WTC11 (cell line): ENCODE measurements at regions not wholly inside any gene's neighbourhood (a gene's known extent, or its start where the extent isn't known, plus 50 kb on each side); places are given as distances from the start of the nearest gene placed in this dataset.

Experiments used
- ATAC-seq: fragments of 200-7000 bp; cut with Tn5 transposase; 2 replicates; pipeline ENCODE4 v1.10.0; 2021; ENCODE audit warnings: mild to moderate bottlenecking, moderate library complexity
- CTCF ChIA-PET: fragments of 300-600 bp; sonication (Branson Sonifier 250); formaldehyde crosslinking; loops from one replicate; lab custom pipeline; 2021; ENCODE audit warnings: antibody characterized with exemption; lab: Charles Lee
- POLR2A ChIA-PET: fragments of 350-600 bp; sonication (Branson Sonifier 250); formaldehyde crosslinking; loops from one replicate; lab custom pipeline; 2021; ENCODE audit warnings: antibody characterized with exemption; lab: Charles Lee
- DNase-seq: peaks from one replicate; pipeline ENCODE4 v3.0.0; 2021; ENCODE audit warnings: low spot score
- H3K27ac Mint-ChIP-seq: 2 replicates; pipeline ENCODE4 v1.8.0; 2021; ENCODE audit warnings: mixed read lengths
- H3K27me3 Mint-ChIP-seq: 2 replicates; pipeline ENCODE4 v1.8.0; 2021; ENCODE audit warnings: low read depth, mild to moderate bottlenecking, moderate library complexity, mixed read lengths
- H3K36me3 Mint-ChIP-seq: 2 replicates; pipeline ENCODE4 v1.8.0; 2021; ENCODE audit warnings: mixed read lengths
- H3K4me1 Mint-ChIP-seq: 2 replicates; pipeline ENCODE4 v1.8.0; 2022; ENCODE audit warnings: mixed read lengths
- H3K4me3 Mint-ChIP-seq: 2 replicates; pipeline ENCODE4 v1.8.0; 2021; ENCODE audit warnings: mild to moderate bottlenecking, moderate library complexity, mixed read lengths
- H3K9me3 Mint-ChIP-seq: 2 replicates; pipeline ENCODE4 v1.8.0; 2021; ENCODE audit warnings: mixed read lengths
- CBFB ChIP-seq: sonication (generic); formaldehyde crosslinking; IDR thresholded peaks from 2 replicates; pipeline ENCODE4 v1.8.1; 2022; ENCODE audit warnings: mild to moderate bottlenecking, low read depth, missing genetic modification reagents
- CREM ChIP-seq: sonication (generic); formaldehyde crosslinking; IDR thresholded peaks from 2 replicates; pipeline ENCODE4 v1.8.1; 2022; ENCODE audit warnings: mild to moderate bottlenecking, missing genetic modification reagents, moderate library complexity
- FOXJ3 ChIP-seq: sonication (generic); formaldehyde crosslinking; IDR thresholded peaks from 2 replicates; pipeline ENCODE4 v1.9.0; 2021; ENCODE audit warnings: missing genetic modification reagents, mild to moderate bottlenecking, borderline replicate concordance
- GABPB1 ChIP-seq: sonication (generic); formaldehyde crosslinking; IDR thresholded peaks from 2 replicates; pipeline ENCODE4 v1.8.1; 2023; ENCODE audit warnings: mild to moderate bottlenecking, missing genetic modification reagents
- GTF2I ChIP-seq: fragments of 250-450 bp; sonication (Bioruptor Pico); conservative IDR thresholded peaks from 2 replicates; pipeline ENCODE4 v1.4.0; 2021; ENCODE audit warnings: mild to moderate bottlenecking
- JAZF1 ChIP-seq: fragments of 250-450 bp; sonication (Bioruptor Pico); IDR thresholded peaks from 2 replicates; pipeline ENCODE4 v1.9.0; 2021; ENCODE audit warnings: moderate library complexity, mild to moderate bottlenecking, inconsistent platforms
- MYBL2 ChIP-seq: sonication (generic); formaldehyde crosslinking; IDR thresholded peaks from 2 replicates; pipeline ENCODE4 v1.8.1; 2023; ENCODE audit warnings: mild to moderate bottlenecking, moderate library complexity, missing genetic modification reagents
- NFATC4 ChIP-seq: fragments of 250-450 bp; sonication (Bioruptor Pico); IDR thresholded peaks from 2 replicates; pipeline ENCODE4 v1.9.0; 2021; ENCODE audit warnings: mild to moderate bottlenecking
- NFYB ChIP-seq: sonication (generic); formaldehyde crosslinking; conservative IDR thresholded peaks from 2 replicates; pipeline ENCODE4 v1.8.0; 2022; ENCODE audit warnings: low read depth, missing genetic modification reagents
- NR2C2 ChIP-seq: sonication (generic); formaldehyde crosslinking; IDR thresholded peaks from 2 replicates; pipeline ENCODE4 v1.8.0; 2022; ENCODE audit warnings: mild to moderate bottlenecking, missing genetic modification reagents
- OVOL2 ChIP-seq: fragments of 250-450 bp; sonication (Bioruptor Pico); IDR thresholded peaks from 2 replicates; pipeline ENCODE4 v1.9.0; 2021; ENCODE audit warnings: mild to moderate bottlenecking, borderline replicate concordance
- RORB ChIP-seq: fragments of 250-450 bp; sonication (Bioruptor Pico); IDR thresholded peaks from 2 replicates; pipeline ENCODE4 v1.9.0; 2021; ENCODE audit warnings: mild to moderate bottlenecking
- TCF7 ChIP-seq: sonication (generic); formaldehyde crosslinking; IDR thresholded peaks from 2 replicates; pipeline ENCODE4 v1.8.0; 2022; ENCODE audit warnings: mild to moderate bottlenecking, low read depth, missing genetic modification reagents, moderate library complexity
- TEAD1 ChIP-seq: sonication (generic); formaldehyde crosslinking; IDR thresholded peaks from 2 replicates; pipeline ENCODE4 v1.8.0; 2022; ENCODE audit warnings: mild to moderate bottlenecking, missing genetic modification reagents
- ZBTB21 ChIP-seq: sonication (generic); formaldehyde crosslinking; IDR thresholded peaks from 2 replicates; pipeline ENCODE4 v1.8.1; 2023; ENCODE audit warnings: mild to moderate bottlenecking, missing genetic modification reagents, borderline replicate concordance
- ZNF263 ChIP-seq: sonication (generic); formaldehyde crosslinking; IDR thresholded peaks from 2 replicates; pipeline ENCODE4 v1.8.1; 2022; ENCODE audit warnings: low read depth, mild to moderate bottlenecking, moderate library complexity, missing genetic modification reagents
- ZNF317 ChIP-seq: sonication (generic); formaldehyde crosslinking; IDR thresholded peaks from 2 replicates; pipeline ENCODE4 v1.8.1; 2023; ENCODE audit warnings: low read depth, mild to moderate bottlenecking, moderate library complexity, missing genetic modification reagents, borderline replicate concordance
- ZNF423 ChIP-seq: fragments of 250-450 bp; sonication (Bioruptor Pico); IDR thresholded peaks from 2 replicates; pipeline ENCODE4 v2.1.2; 2022; ENCODE audit warnings: mild to moderate bottlenecking, moderate library complexity
- ZNF671 ChIP-seq: fragments of 250-450 bp; sonication (Bioruptor Pico); IDR thresholded peaks from 2 replicates; pipeline ENCODE4 v1.8.0; 2021; ENCODE audit warnings: mild to moderate bottlenecking
- TF ChIP-seq, protein P1 (sequence below): fragments of 250-450 bp; sonication (Bioruptor Pico); IDR thresholded peaks from 2 replicates; pipeline ENCODE4 v1.9.0; 2021; ENCODE audit warnings: mild to moderate bottlenecking, borderline replicate concordance
- TF ChIP-seq, protein P2 (sequence below): sonication (generic); formaldehyde crosslinking; IDR thresholded peaks from 2 replicates; pipeline ENCODE4 v1.8.1; 2023; ENCODE audit warnings: mild to moderate bottlenecking, missing genetic modification reagents, borderline replicate concordance
- TF ChIP-seq, protein P3 (sequence below): sonication (generic); formaldehyde crosslinking; IDR thresholded peaks from 2 replicates; pipeline ENCODE4 v1.8.0; 2023; ENCODE audit warnings: missing genetic modification reagents
- TF ChIP-seq, protein P4 (sequence below): sonication (generic); formaldehyde crosslinking; IDR thresholded peaks from 2 replicates; pipeline ENCODE4 v1.8.1; 2022; ENCODE audit warnings: low read depth, mild to moderate bottlenecking, moderate library complexity, missing genetic modification reagents, borderline replicate concordance
- TF ChIP-seq, protein P5 (sequence below): sonication (generic); formaldehyde crosslinking; IDR thresholded peaks from 2 replicates; pipeline ENCODE4 v1.8.1; 2022; ENCODE audit warnings: mild to moderate bottlenecking, missing genetic modification reagents, moderate library complexity, borderline replicate concordance
- TF ChIP-seq, protein P6 (sequence below): sonication (generic); formaldehyde crosslinking; IDR thresholded peaks from 2 replicates; pipeline ENCODE4 v1.8.0; 2022; ENCODE audit warnings: mild to moderate bottlenecking, missing genetic modification reagents

DNA sequence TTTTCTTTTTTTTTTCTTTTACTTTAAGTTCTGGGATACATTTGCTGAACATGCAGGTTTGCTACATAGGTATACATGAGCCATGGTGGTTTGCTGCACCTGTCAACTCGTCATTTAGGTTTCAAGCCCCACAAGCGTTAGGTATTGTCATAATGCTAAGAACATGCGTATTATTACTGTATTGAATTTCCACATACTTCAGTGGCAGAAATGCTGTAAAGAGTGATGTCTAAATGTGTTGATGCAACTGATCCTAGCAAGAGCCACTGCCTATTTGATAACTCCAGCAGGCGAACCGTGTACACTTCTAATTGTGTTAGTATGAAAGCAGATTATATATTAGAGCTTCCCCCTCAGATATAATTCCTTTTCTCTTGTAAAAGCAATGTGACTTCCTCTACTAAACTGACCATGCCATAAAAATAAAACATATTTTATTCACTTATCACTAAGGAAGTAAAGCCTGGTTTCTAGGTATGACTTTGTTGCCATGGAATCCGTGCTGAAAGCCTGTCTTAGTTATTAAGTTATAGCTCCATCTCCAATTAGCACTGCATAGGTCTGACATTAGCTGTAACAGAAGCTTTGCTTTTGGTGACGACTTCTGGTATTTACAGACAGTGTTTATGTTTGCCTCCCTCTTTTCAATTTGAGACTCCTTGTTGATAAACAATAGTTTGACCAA, 280.0 kb downstream of the GALR1 start:
- CTCF ChIA-PET, result interaction anchor here (1.4 kb wide), 1 partner anchor 121 kb away, joined by 4 read pairs; no protein-coding TSS in a partner anchor
- POLR2A ChIA-PET, result no interaction called here
- ATAC-seq, result no peak

DNA sequence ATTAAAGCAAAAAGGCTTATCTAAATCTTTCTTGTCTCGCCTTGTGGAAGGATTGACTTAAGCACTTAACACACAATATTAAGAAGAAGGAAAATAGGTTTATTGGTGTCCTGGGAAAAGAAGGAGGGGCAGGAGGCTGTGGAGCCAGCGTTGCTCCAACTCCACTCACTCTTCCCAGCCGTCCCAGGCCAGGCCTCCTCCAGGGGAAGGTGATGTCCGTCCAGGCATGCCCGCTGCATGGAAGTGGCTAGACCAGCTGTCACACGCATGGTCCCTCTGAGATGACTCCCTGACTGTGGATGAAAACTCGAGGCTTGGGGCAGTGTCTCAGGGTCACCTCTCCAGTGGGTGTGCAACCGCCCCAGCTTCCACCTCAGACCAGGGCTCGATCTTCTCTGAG, 281.1 kb downstream of the GALR1 start:
- H3K4me3 Mint-ChIP-seq, result no peak overlapping the region
- no peak for TF ChIP-seq TCF7
- TF ChIP-seq, protein P1, sequence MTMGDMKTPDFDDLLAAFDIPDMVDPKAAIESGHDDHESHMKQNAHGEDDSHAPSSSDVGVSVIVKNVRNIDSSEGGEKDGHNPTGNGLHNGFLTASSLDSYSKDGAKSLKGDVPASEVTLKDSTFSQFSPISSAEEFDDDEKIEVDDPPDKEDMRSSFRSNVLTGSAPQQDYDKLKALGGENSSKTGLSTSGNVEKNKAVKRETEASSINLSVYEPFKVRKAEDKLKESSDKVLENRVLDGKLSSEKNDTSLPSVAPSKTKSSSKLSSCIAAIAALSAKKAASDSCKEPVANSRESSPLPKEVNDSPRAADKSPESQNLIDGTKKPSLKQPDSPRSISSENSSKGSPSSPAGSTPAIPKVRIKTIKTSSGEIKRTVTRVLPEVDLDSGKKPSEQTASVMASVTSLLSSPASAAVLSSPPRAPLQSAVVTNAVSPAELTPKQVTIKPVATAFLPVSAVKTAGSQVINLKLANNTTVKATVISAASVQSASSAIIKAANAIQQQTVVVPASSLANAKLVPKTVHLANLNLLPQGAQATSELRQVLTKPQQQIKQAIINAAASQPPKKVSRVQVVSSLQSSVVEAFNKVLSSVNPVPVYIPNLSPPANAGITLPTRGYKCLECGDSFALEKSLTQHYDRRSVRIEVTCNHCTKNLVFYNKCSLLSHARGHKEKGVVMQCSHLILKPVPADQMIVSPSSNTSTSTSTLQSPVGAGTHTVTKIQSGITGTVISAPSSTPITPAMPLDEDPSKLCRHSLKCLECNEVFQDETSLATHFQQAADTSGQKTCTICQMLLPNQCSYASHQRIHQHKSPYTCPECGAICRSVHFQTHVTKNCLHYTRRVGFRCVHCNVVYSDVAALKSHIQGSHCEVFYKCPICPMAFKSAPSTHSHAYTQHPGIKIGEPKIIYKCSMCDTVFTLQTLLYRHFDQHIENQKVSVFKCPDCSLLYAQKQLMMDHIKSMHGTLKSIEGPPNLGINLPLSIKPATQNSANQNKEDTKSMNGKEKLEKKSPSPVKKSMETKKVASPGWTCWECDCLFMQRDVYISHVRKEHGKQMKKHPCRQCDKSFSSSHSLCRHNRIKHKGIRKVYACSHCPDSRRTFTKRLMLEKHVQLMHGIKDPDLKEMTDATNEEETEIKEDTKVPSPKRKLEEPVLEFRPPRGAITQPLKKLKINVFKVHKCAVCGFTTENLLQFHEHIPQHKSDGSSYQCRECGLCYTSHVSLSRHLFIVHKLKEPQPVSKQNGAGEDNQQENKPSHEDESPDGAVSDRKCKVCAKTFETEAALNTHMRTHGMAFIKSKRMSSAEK, result no peak
- no peak for TF ChIP-seq ZNF317 (CRISPR knock-in tag)
- no peak for TF ChIP-seq NR2C2
- no peak for TF ChIP-seq OVOL2 (CRISPR knock-in tag)
- TF ChIP-seq NFYB (CRISPR knock-in tag), result no peak
- TF ChIP-seq, protein P2, sequence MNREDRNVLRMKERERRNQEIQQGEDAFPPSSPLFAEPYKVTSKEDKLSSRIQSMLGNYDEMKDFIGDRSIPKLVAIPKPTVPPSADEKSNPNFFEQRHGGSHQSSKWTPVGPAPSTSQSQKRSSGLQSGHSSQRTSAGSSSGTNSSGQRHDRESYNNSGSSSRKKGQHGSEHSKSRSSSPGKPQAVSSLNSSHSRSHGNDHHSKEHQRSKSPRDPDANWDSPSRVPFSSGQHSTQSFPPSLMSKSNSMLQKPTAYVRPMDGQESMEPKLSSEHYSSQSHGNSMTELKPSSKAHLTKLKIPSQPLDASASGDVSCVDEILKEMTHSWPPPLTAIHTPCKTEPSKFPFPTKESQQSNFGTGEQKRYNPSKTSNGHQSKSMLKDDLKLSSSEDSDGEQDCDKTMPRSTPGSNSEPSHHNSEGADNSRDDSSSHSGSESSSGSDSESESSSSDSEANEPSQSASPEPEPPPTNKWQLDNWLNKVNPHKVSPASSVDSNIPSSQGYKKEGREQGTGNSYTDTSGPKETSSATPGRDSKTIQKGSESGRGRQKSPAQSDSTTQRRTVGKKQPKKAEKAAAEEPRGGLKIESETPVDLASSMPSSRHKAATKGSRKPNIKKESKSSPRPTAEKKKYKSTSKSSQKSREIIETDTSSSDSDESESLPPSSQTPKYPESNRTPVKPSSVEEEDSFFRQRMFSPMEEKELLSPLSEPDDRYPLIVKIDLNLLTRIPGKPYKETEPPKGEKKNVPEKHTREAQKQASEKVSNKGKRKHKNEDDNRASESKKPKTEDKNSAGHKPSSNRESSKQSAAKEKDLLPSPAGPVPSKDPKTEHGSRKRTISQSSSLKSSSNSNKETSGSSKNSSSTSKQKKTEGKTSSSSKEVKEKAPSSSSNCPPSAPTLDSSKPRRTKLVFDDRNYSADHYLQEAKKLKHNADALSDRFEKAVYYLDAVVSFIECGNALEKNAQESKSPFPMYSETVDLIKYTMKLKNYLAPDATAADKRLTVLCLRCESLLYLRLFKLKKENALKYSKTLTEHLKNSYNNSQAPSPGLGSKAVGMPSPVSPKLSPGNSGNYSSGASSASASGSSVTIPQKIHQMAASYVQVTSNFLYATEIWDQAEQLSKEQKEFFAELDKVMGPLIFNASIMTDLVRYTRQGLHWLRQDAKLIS (CRISPR knock-in tag), result no peak
- no peak for TF ChIP-seq ZBTB21
- TF ChIP-seq ZNF423, result no peak
- no peak for TF ChIP-seq GABPB1 (CRISPR knock-in tag)
- no peak for TF ChIP-seq CBFB (CRISPR knock-in tag)
- no peak for TF ChIP-seq CREM (CRISPR knock-in tag)
- TF ChIP-seq, protein P3, sequence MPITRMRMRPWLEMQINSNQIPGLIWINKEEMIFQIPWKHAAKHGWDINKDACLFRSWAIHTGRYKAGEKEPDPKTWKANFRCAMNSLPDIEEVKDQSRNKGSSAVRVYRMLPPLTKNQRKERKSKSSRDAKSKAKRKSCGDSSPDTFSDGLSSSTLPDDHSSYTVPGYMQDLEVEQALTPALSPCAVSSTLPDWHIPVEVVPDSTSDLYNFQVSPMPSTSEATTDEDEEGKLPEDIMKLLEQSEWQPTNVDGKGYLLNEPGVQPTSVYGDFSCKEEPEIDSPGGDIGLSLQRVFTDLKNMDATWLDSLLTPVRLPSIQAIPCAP (CRISPR knock-in tag), result no peak
- TF ChIP-seq JAZF1 (CRISPR knock-in tag), result no peak
- no peak for TF ChIP-seq FOXJ3
- TF ChIP-seq, protein P4, sequence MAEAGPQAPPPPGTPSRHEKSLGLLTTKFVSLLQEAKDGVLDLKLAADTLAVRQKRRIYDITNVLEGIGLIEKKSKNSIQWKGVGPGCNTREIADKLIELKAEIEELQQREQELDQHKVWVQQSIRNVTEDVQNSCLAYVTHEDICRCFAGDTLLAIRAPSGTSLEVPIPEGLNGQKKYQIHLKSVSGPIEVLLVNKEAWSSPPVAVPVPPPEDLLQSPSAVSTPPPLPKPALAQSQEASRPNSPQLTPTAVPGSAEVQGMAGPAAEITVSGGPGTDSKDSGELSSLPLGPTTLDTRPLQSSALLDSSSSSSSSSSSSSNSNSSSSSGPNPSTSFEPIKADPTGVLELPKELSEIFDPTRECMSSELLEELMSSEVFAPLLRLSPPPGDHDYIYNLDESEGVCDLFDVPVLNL (CRISPR knock-in tag), result no peak

More for the DNA sequence above, 280.0 kb downstream of the GALR1 start:
- Mint-ChIP-seq H3K4me3 (no peak overlapping the region), H3K36me3 (peaks cover 10% of the 10 kb centered on the region; the same call in 1 of the 2 replicates), H3K27ac (no peak overlapping the region), H3K9me3 (peaks cover 11% of the 10 kb centered on the region), H3K27me3 (no peaks in the 10 kb centered on the region), H3K4me1 (peaks cover 13% of the 10 kb centered on the region)
- TF ChIP-seq NFATC4 (CRISPR knock-in tag) (no peak), MYBL2 (no peak), ZNF671 (CRISPR knock-in tag) (no peak), TEAD1 (CRISPR knock-in tag) (no peak), RORB (CRISPR knock-in tag) (no peak), ZNF263 (CRISPR knock-in tag) (no peak), GTF2I (CRISPR knock-in tag) (no peak)
- TF ChIP-seq, protein P5, sequence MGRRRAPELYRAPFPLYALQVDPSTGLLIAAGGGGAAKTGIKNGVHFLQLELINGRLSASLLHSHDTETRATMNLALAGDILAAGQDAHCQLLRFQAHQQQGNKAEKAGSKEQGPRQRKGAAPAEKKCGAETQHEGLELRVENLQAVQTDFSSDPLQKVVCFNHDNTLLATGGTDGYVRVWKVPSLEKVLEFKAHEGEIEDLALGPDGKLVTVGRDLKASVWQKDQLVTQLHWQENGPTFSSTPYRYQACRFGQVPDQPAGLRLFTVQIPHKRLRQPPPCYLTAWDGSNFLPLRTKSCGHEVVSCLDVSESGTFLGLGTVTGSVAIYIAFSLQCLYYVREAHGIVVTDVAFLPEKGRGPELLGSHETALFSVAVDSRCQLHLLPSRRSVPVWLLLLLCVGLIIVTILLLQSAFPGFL (CRISPR knock-in tag), result no peak
- TF ChIP-seq, protein P6, sequence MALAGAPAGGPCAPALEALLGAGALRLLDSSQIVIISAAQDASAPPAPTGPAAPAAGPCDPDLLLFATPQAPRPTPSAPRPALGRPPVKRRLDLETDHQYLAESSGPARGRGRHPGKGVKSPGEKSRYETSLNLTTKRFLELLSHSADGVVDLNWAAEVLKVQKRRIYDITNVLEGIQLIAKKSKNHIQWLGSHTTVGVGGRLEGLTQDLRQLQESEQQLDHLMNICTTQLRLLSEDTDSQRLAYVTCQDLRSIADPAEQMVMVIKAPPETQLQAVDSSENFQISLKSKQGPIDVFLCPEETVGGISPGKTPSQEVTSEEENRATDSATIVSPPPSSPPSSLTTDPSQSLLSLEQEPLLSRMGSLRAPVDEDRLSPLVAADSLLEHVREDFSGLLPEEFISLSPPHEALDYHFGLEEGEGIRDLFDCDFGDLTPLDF (CRISPR knock-in tag), result no peak
- no peak for DNase-seq

More for the DNA sequence above, 281.1 kb downstream of the GALR1 start:
- DNase-seq (no peak), ATAC-seq (peak; percentile 44; the same call in 1 of the 2 replicates)
- POLR2A ChIA-PET, result no interaction called here
- H3K27ac Mint-ChIP-seq, result peak overlapping the region; percentile 82
- H3K4me1 Mint-ChIP-seq, result peaks cover 13% of the 10 kb centered on the region
- CTCF ChIA-PET, result interaction anchor here (1.4 kb wide), 1 partner anchor 120 kb away, joined by 4 read pairs; no protein-coding TSS in a partner anchor
- peaks cover 19% of the 10 kb centered on the region for H3K9me3 Mint-ChIP-seq
- no peaks in the 10 kb centered on the region for H3K27me3 Mint-ChIP-seq
- peaks cover 10% of the 10 kb centered on the region; the same call in 1 of the 2 replicates for H3K36me3 Mint-ChIP-seq
